GM12865 (cell line): ENCODE measurements at regions not wholly inside any gene's neighbourhood (a gene's known extent, or its start where the extent isn't known, plus 50 kb on each side); places are given as distances from the start of the nearest gene placed in this dataset.
A peak's percentile ranks its signal among the peaks of the same experiment; 100 is the strongest.

Source experiments
- DNase-seq: peaks from one replicate; pipeline ENCODE4 v3.0.0; 2010; ENCODE audit warnings: low read depth
- H3K4me3 ChIP-seq: 2 replicates; pipeline ENCODE4 v1.5.1; 2011; ENCODE audit warnings: mild to moderate bottlenecking, low read depth, low read length, control low read depth
- CTCF ChIP-seq: IDR thresholded peaks from 2 replicates; pipeline ENCODE4 v1.5.1; 2011; ENCODE audit warnings: low read length, control low read depth, low read depth, inconsistent platforms; ENCODE audit not compliant: insufficient read depth; ENCODE audit errors: missing control alignments

DNA sequence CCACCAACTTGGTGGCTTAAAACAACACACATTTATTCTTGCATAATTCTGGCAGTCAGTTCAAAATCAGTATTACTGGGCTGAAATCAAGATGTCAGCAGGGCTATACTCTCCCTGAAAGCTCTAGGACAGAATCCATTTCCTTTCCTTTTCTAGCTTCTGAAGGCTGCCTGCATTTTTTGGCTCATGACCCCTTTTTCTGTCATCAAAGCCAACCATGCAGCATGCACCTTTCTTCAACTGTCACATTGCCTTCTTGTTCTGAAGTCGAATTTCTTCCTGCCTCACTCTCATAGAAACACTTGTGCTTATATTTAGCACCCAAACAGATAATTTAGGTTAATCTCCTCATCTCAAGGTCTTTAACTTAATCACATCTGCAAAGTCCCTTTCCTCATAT, 79.8 kb upstream of the PPP1R2C start:
- no peak overlapping the region for H3K4me3 ChIP-seq
- TF ChIP-seq CTCF: no peak
- no peak for DNase-seq

DNA sequence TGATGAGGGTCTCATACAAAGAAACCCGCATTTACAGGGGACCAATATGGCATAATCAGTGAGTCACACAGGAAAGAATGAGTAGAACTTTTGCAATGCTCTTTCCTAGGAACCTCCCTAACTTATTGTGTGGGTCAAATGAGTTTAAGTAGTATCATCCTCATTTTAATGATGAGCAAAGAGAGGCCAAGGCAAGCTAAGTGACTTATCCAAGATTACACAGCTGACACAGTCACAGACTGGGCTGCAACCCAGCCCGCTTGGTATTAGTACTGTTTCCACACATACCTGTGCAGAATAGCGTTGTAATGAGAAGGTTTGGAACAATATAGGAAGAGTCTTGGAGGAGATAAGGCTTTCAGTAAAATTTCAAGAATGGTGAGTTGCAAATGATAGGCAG, 91.0 kb upstream of the PPP1R2C start:
- no peak for DNase-seq
- no peak for TF ChIP-seq CTCF
- no peak overlapping the region for H3K4me3 ChIP-seq

DNA sequence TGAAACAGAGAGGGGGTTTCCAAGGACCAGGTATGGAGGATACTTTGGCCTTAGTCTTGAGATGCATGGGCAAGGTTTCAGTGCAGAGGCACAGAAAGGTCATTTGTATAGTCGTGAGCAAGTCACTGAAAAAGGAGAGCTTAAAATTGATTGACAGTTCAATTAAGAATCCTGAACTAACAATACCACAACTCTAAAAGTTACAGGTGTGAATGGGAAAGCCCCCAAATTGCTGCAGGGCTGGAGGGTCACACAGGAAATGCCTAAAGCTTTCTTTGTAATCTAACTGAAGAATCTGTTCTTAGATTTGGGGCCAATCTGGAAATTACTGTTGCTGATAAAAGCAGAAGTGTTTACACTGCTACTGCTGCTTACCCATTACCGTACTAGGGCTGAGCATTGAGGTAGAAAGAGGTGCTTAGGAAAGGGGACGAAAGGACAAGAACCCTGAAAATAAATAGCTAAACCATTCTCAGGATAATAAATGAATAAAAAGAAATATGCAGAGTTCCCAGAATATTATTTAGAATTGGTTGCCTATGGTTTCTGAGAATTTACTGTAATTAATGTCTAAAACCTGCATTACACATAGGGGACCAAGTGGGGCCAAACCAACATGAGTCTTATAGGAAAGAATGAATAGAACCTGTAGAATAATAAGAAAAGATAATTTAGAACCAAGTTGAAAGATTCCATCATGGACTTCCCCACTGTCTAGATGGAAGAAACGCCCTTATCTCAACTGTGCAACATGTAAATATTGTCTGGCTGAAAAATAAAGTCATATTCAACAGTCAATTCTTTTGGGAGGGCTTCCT, 91.9 kb upstream of the PPP1R2C start:
- DNase-seq: peak; percentile 82
- H3K4me3 ChIP-seq: no peak overlapping the region
- no peak for TF ChIP-seq CTCF

DNA sequence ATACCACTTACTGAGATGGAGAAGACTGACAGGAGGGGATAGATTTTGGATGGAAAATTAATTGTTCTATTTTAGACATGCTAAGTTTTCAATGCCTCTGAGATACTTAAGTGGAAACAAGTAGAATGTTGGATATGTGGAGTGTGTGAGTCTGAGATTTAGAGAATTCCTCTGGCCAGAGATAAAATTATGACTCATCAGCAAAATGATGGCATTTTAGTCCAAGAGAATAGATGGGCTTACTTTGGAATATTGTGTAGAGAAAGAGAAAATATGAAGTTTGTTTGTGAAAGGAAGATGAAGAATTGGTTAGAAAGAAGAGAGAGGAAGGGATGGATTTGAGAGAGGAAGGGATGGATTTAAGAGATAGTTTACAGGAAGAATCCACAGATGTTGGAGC, 108.6 kb upstream of the PPP1R2C start:
- no peak overlapping the region for H3K4me3 ChIP-seq
- TF ChIP-seq CTCF: no peak
- no peak for DNase-seq

DNA sequence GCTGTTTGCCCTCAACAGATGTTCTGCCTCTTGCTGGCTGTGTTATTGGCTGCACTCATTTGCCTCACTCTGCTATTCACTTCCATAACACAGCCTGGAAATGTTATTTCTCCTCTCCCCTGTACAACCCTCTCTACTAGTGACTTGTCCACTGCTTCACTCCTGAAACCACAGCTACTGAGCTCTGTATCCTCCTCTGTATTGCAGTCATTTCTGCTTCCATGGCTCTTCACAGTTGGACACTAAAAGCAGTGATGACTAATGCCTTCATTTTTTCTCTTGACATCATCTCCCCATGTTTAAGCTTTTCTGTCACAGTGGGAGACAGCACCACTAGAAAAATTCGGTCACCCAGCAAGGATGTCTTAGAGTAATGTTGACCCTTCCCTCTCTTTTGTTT, 123.0 kb upstream of the PPP1R2C start:
- H3K4me3 ChIP-seq: no peak overlapping the region
- TF ChIP-seq CTCF: no peak
- no peak for DNase-seq

GRCh38 chrX:42902513-42902912, 124.5 kb upstream of the PPP1R2C start:
- no peak for TF ChIP-seq CTCF
- no peak for DNase-seq
- H3K4me3 ChIP-seq: no peak overlapping the region

GRCh38 chrX:42920752-42921151, 142.8 kb upstream of the PPP1R2C start:
- no peak for TF ChIP-seq CTCF
- DNase-seq: no peak
- H3K4me3 ChIP-seq: no peak overlapping the region
